ENCODE measurements at regions not wholly inside any gene's neighbourhood (a gene's known extent, or its start where the extent isn't known, plus 50 kb on each side); places are given as distances from the start of the nearest gene placed in this dataset.

GRCh38 chr5:1685066-1685465 lies 114.6 kb downstream of the MRPL36 start:
- TF ChIP-seq CTCF (conservative IDR thresholded peaks at IDR 0.05; ENCODE audit: low read length) (no peak), EZH2phosphoT487 (IDR thresholded peaks at IDR 0.05; ENCODE audit: borderline replicate concordance, low read depth, low read length) (no peak)

Data from OCI-LY7 (cell line).